ENCODE measurements at regions not wholly inside any gene's neighbourhood (a gene's known extent, or its start where the extent isn't known, plus 50 kb on each side); places are given as distances from the start of the nearest gene placed in this dataset.

GRCh38 chr7:25789701-25790640 lies 362.0 kb upstream of the NFE2L3 start:
- DNase-seq, result peak; percentile 17

DNA sequence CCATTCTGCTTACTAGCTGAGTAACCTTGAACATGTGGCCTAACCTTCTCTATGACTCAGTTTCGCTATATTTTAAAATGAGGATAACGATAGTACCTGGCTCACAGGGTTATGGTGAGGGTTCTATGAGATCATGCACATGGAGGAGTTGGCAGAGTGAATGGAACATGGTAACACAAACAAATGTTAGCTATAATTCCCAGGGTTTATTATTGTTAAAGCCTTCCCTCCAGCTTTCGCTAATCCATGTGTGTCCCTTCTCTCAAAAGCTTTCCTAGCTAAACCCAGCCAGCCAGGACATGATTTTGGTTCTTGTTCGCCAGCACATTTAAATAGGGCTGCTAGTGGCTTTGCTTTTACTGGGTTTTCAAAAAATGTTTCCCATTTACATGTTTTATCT lies 361.0 kb upstream of the NFE2L3 start:
- no peak for DNase-seq

- no peak for DNase-seq
Observed at GRCh38 chr7:25792586-25792985, 359.4 kb upstream of the NFE2L3 start.

DNA sequence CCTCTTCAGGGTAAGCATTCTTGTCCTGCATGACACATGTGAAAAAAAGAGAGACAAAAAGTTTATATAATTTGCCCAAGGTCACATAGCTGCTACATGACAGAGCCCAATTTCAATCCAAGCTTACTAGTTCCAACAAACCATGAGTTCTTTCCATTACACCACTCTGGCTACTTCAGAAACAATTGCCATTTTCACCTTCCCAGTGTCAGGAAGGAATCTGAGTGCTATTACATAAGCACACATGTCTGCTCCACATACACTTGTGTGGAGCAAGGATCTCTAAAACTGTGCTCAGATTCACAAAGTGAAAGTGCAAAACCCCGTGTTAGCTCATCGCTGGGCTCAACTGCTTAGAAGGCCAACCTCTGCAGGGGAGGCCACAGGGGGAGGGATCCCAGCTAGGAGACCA lies 356.2 kb upstream of the NFE2L3 start:
- peak; percentile 71 for DNase-seq

GRCh38 chr7:25798344-25798743 lies 353.7 kb upstream of the NFE2L3 start:
- no peak for DNase-seq

- DNase-seq, result no peak
Observed at GRCh38 chr7:25801214-25801613, 350.8 kb upstream of the NFE2L3 start.

- no peak for DNase-seq
Observed at GRCh38 chr7:25802057-25802456, 349.9 kb upstream of the NFE2L3 start.

DNA sequence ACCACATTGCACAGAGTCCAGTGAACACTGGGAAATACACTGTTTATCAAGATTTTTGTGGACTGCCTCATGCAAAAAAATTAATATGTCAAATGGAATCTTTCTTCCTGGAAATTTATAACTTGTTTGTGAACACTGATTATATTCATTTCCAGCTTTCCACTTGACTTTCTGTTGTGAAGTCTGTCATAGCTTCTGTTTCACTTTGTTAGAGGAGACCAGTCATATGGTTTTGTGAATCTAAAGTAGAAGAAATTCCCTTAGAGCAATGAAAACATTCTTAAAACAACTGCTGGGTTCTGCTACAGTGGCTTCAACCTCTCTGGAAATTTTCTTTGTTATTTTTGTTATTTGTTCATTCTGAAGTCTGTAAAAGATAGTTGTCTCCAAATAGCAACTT lies 349.5 kb upstream of the NFE2L3 start:
- DNase-seq, result no peak

GRCh38 chr7:25803117-25803887 lies 348.7 kb upstream of the NFE2L3 start:
- no peak for DNase-seq

DNA sequence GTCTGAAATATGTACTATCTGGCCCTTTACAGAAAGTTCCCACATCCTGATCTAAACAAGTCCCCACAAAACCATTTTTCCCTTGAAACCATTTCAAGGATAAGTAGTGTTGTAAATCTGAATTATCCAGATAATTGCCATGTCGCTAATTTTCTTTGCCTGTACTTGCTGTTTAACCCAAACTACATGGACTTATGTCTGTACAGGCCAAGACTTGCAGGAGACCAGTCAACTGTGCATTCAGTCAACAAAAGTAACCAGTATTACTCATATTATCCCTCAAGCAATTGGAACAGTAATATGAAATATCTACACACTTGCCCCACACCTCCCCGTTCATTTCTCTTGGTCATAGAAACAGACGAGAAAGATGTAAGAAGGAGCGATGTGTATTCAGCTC lies 347.8 kb upstream of the NFE2L3 start:
- DNase-seq, result no peak

DNA sequence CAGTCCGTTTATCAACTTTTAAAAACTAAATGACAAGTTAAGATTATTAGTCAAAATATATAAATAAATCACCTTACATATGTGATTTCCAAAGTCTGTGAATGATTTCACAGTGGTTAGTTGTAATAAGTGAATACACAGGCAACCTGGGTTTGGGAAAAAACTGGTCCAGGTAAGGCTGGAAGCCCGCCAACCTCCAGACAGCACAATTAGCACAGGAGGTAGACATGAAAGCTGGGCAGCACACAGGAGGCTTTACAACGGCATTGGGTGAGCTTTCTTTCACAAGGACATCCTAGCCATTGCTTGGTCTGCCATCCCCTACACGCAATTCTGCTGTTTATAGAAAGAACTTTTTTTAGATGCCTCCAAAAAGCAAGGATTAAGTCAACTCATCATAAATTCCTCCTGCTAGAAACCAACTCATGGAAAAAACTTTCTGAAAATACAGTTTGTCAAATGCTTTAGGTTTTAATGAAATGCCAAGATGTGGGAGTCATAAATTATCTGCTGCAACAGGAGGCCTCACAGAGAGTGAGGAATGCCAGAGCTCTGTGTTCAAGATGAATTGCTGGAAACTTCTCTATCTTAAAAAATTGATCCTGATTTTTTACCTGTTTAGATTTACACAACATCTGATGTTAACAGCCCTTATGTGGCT lies 346.8 kb upstream of the NFE2L3 start:
- DNase-seq, result peak; percentile 67

DNA sequence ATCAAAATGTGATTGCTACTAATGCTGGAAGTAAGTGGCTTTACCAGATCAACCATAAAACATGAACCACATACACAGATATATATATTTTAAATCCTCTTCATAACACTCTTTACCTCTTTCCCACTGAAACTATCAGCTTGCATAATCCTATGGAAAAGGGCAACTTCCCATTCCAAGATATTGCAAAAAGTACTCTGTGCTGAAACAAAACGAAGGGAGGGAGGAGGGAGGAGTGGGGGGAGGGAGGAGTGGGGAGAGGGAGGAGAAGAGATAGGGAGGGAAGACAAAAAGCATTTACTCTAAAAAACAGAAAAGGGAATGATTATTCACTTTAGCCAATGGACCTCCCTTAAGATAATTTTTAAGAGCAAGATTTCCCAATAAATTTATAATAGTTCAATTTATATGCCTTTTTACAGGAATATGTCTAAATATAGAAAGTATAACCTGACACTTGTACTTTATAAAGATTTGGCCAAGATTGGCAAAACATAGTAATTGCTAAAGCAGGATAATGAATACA lies 344.8 kb upstream of the NFE2L3 start:
- no peak for DNase-seq

DNA sequence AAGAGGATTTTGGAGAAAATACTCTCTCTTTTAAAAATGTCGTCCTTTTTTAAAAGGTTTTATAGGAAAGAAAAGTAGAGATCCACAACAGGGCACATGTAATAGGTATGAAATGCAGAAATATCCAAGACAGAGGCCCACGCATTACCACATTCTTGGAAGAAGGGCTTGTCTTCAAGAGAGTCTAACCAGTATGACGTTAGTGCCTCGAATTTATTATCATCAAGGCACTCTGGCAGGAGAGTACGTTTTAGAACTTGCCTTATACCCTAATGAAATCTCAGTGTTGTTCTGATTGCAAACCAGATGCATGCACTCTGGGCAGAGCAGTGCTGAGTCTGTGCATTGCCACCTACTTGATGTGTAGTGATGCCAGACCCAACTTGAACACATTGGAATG lies 342.6 kb upstream of the NFE2L3 start:
- no peak for DNase-seq

DNA sequence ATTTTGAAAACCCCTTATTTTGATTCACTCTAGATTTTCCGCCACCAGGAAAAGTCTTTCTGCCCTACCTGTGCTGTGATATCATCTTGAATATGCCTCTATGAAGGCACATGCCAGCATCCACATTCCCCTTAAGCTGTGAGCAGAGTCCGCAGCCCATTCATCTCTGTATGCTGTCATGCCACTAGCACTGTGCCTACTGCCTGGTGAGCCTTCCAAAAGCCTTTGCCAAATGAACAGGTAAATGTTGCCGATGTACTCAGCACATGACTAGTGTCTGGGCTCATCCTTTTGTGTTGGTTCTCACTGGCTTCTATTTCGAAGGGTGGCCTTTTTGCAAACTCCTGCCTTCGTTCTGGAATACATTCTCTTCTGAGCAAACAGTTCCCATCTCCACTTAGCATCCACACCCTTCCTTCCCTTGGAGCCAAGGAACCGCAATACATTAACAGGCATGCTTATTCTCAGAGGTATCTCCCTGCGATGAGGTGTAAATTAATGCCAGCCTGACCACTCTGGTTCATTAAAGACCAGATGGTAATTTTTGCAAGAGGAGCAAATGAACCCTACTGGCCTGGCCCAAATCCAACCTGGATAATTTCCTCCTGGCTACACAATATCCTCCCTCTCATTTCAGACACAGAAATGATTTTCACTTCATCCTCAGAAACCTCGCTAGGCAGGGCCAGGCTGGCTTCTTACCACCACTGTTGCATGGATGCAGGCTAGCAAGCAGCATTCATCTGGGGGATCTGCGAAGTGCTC lies 339.7 kb upstream of the NFE2L3 start:
- DNase-seq, result no peak

DNA sequence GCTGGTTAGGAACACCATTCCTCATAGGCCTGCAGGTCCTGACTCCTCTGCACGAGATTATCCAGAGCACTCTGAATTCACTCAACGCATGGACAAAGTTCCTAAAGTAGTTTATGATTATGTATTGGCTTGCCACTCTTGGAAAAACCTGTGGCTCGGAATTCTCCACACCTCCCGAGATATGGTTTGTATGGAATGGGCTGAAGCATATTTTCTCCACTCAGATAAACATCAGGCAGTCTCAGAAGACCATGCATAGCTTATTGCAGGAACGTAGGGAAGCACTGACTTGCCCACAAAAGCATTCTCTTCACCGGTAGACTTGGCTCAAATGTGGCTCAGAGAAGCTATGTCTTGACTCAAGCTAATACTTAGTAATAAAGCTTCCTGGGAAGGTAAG lies 338.6 kb upstream of the NFE2L3 start:
- DNase-seq, result no peak

DNA sequence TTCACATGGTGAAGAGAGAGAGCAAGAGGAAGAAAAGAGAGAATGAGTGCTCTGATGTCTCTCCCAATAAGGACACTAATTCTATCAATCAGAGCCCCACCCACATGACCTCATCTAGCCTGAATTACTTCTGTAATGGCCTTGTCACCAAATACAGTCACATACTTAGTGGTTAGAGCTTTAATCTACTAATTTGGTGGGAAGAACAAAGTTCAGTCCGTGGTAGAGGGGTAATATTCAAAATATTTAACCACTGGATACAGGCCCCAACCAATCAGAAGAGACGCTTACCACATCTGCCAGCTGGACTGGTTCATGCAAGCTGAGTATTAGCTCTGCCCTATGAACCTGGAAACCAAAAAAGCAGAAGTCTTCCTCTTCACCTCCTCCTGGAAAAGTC lies 336.3 kb upstream of the NFE2L3 start:
- DNase-seq, result no peak

DNA sequence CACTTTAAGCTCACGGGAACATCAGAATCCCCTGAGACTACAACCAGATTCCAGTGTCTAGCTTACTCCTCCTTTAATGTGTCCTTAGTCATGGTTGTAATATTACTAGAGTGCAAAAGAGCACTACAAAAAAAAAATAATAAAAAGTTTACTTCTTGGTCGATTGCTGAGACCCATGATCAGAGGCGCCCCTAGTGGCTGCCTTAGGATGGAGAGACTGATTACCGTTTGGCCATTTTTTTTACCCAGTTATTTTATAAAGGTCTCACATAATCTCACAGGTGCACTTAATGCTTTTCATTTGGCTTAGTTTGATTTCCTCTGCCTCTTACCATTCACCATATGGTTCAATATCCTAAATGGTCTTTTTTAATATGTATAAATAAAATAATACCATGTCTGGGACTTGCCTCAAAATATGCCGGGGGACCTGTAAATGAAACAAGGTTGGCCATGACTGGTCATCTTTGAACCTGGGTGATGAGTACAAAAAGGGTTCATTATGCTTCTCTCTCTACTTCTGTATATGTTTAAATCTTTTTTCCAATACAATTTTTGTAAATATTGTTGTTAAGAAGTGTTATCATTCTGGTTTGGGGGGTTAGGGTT lies 331.5 kb upstream of the NFE2L3 start:
- DNase-seq, result peak; percentile 33

GRCh38 chr7:25821225-25821624 lies 330.8 kb upstream of the NFE2L3 start:
- DNase-seq, result no peak

GRCh38 chr7:25822823-25823222 lies 329.2 kb upstream of the NFE2L3 start:
- no peak for DNase-seq

DNA sequence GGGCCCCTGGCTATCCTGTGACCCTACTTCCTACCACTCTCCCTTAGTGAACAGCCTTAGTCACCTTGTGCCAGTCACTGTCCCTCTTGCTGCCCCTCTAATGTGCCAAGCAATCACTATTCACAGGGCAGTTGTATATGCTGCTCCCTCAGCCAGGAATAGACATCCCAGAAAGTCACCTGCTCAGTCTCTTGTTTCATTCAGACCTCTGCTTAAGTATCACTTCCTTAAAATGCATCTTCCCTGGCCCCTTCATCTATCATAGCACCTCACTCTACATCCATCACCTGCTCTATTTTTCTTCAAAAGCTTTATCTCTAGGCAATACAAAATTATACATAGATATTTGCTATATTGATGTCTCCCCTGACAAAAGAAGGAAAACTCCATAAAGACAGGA lies 328.4 kb upstream of the NFE2L3 start:
- DNase-seq, result no peak

- DNase-seq, result no peak
Observed at GRCh38 chr7:25828468-25828867, 323.5 kb upstream of the NFE2L3 start.

- no peak for DNase-seq
Observed at GRCh38 chr7:25829663-25830062, 322.3 kb upstream of the NFE2L3 start.
